IMR-90 (cell line): ENCODE measurements at regions not wholly inside any gene's neighbourhood (a gene's known extent, or its start where the extent isn't known, plus 50 kb on each side); places are given as distances from the start of the nearest gene placed in this dataset.

ENCODE experiments used
- ATAC-seq: fragments of 200-7000 bp; cut with Tn5 transposase; 2 replicates; pipeline ENCODE4 v1.9.1; 2020; ENCODE audit warnings: low read depth, mild to moderate bottlenecking, moderate library complexity
- BruUV-seq: library from RNA; stranded (reverse); fragments of 400-500 nt; replicated peaks from 2 replicates; lab custom pipeline; 2021; lab: Mats Ljungman, UMichigan
- CTCF ChIA-PET: fragments of 300-600 bp; formaldehyde crosslinking; extraction: SDS; loops from one replicate; lab custom pipeline; 2021; ENCODE audit warnings: antibody characterized with exemption; lab: Yijun Ruan, JAX
- POLR2A ChIA-PET: fragments of 300-600 bp; sonication (Branson Sonifier 250); formaldehyde crosslinking; loops from one replicate; lab custom pipeline; 2022; ENCODE audit warnings: antibody characterized with exemption; ENCODE audit not compliant: unreplicated experiment; lab: Charles Lee
- DNase-seq: peaks from one replicate; pipeline ENCODE4 v3.0.0; 2013
- H2AFZ ChIP-seq: replicated peaks from 2 replicates; pipeline ENCODE3; 2013; ENCODE audit warnings: low read length, mild to moderate bottlenecking; ENCODE audit not compliant: poor library complexity
- H2AK5ac ChIP-seq: 2 replicates; pipeline ENCODE4 v1.6.1; 2013; ENCODE audit warnings: low read depth, low read length, inconsistent platforms
- H2AK9ac ChIP-seq: replicated peaks from 2 replicates; pipeline ENCODE3; 2013; ENCODE audit warnings: mild to moderate bottlenecking, low read depth, low read length, moderate library complexity; ENCODE audit not compliant: poor library complexity
- H2BK120ac ChIP-seq: 2 replicates; pipeline ENCODE4 v1.6.1; 2013; ENCODE audit warnings: low read depth, low read length, inconsistent platforms
- H2BK15ac ChIP-seq: 3 replicates; pipeline ENCODE4 v1.6.1; 2013; ENCODE audit warnings: low read depth, low read length, inconsistent platforms
- H2BK20ac ChIP-seq: 2 replicates; pipeline ENCODE4 v1.6.1; 2013; ENCODE audit warnings: low read depth, mild to moderate bottlenecking, inconsistent platforms, low read length, moderate library complexity
- H2BK5ac ChIP-seq: 2 replicates; pipeline ENCODE4 v1.6.1; 2013; ENCODE audit warnings: mild to moderate bottlenecking, low read depth, low read length, inconsistent platforms; ENCODE audit not compliant: poor library complexity, severe bottlenecking
- H3K14ac ChIP-seq: replicated peaks from 2 replicates; pipeline ENCODE4 v1.6.1; 2013; ENCODE audit warnings: low read depth, low read length, inconsistent platforms
- H3K18ac ChIP-seq: 2 replicates; pipeline ENCODE4 v1.6.1; 2013; ENCODE audit warnings: low read depth, low read length, control low read depth
- H3K23ac ChIP-seq: 2 replicates; pipeline ENCODE4 v1.6.1; 2013; ENCODE audit warnings: low read depth, low read length, inconsistent platforms
- H3K27ac ChIP-seq: 2 replicates; pipeline ENCODE4 v1.5.1; 2013; ENCODE audit warnings: mild to moderate bottlenecking, control low read depth, low read length; ENCODE audit not compliant: insufficient read depth
- H3K27me3 ChIP-seq: 2 replicates; pipeline ENCODE4 v1.6.1; 2013; ENCODE audit warnings: low read length; ENCODE audit not compliant: control insufficient read depth, insufficient read depth
- H3K36me3 ChIP-seq: 2 replicates; pipeline ENCODE4 v1.6.1; 2013; ENCODE audit warnings: low read length, mixed read lengths; ENCODE audit not compliant: control insufficient read depth, insufficient read depth
- H3K4ac ChIP-seq: 2 replicates; pipeline ENCODE4 v1.6.1; 2013; ENCODE audit warnings: low read depth, low read length, inconsistent platforms
- H3K4me1 ChIP-seq: 2 replicates; pipeline ENCODE4 v1.6.1; 2013; ENCODE audit warnings: low read length, mixed read lengths; ENCODE audit not compliant: control insufficient read depth, insufficient read depth
- H3K4me2 ChIP-seq: 2 replicates; pipeline ENCODE4 v1.6.1; 2013; ENCODE audit warnings: low read depth, mild to moderate bottlenecking, control low read depth, low read length, moderate library complexity
- H3K4me3 ChIP-seq: 2 replicates; pipeline ENCODE4 v1.5.1; 2013; ENCODE audit warnings: low read depth, mild to moderate bottlenecking, control low read depth, low read length, moderate library complexity; ENCODE audit not compliant: insufficient read depth
- H3K56ac ChIP-seq: 2 replicates; pipeline ENCODE4 v1.6.1; 2013; ENCODE audit warnings: low read length, inconsistent platforms; ENCODE audit not compliant: insufficient read depth; ENCODE audit errors: extremely low read depth
- H3K79me1 ChIP-seq, 2 experiments: 2 replicates each; pipeline ENCODE4 v1.6.1; 2013; ENCODE audit warnings: low read length in 2 of 2, inconsistent platforms in 1 of 2, low read depth in 1 of 2
- H3K9ac ChIP-seq: 2 replicates; pipeline ENCODE4 v1.6.1; 2013; ENCODE audit warnings: low read depth, low read length, control low read depth
- H3K9me1 ChIP-seq: 2 replicates; pipeline ENCODE4 v1.6.1; 2013; ENCODE audit warnings: low read length, inconsistent platforms; ENCODE audit not compliant: insufficient read depth
- H3K9me3 ChIP-seq: 2 replicates; pipeline ENCODE4 v1.6.1; 2013; ENCODE audit warnings: low read length; ENCODE audit not compliant: control insufficient read depth, insufficient read depth
- H4K20me1 ChIP-seq: 2 replicates; pipeline ENCODE4 v1.6.1; 2013; ENCODE audit warnings: low read length, inconsistent platforms; ENCODE audit not compliant: insufficient read depth
- H4K5ac ChIP-seq: 2 replicates; pipeline ENCODE4 v1.6.1; 2013; ENCODE audit warnings: mild to moderate bottlenecking, low read depth, low read length, control low read depth
- H4K8ac ChIP-seq, 2 experiments: 2 replicates each; pipeline ENCODE4 v1.6.1; 2013; ENCODE audit warnings: low read depth in 2 of 2, low read length in 2 of 2, control low read depth in 1 of 2, inconsistent platforms in 1 of 2
- H4K91ac ChIP-seq: 2 replicates; pipeline ENCODE4 v1.6.1; 2013; ENCODE audit warnings: low read depth, low read length, inconsistent platforms; ENCODE audit not compliant: insufficient read depth
- BHLHE40 ChIP-seq: fragments of 150-350 bp; IDR thresholded peaks from 2 replicates; pipeline ENCODE4 v1.6.1; 2016; ENCODE audit warnings: mild to moderate bottlenecking, low read depth, low read length
- CEBPB ChIP-seq: IDR thresholded peaks from 2 replicates; pipeline ENCODE4 v1.6.1; 2012; ENCODE audit warnings: low read depth, low read length, improper control_type of control experiment
- CHD1 ChIP-seq: IDR thresholded peaks from 2 replicates; pipeline ENCODE4 v1.6.1; 2012; ENCODE audit warnings: low read depth, low read length, improper control_type of control experiment
- CTCF ChIP-seq: conservative IDR thresholded peaks from 2 replicates; pipeline ENCODE4 v1.5.1; 2012; ENCODE audit warnings: mild to moderate bottlenecking, low read depth, low read length, improper control_type of control experiment
- ELK1 ChIP-seq: fragments of 150-350 bp; IDR thresholded peaks from 2 replicates; pipeline ENCODE4 v1.6.1; 2016; ENCODE audit warnings: low read depth, mild to moderate bottlenecking, low read length, moderate library complexity, borderline replicate concordance
- FOS ChIP-seq: fragments of 150-350 bp; IDR thresholded peaks from 2 replicates; pipeline ENCODE4 v1.6.1; 2016; ENCODE audit warnings: low read depth, low read length
- MAFK ChIP-seq: IDR thresholded peaks from 2 replicates; pipeline ENCODE4 v1.6.1; 2012; ENCODE audit warnings: low read depth, low read length, improper control_type of control experiment
- MAZ ChIP-seq: IDR thresholded peaks from 2 replicates; pipeline ENCODE4 v1.6.1; 2012; ENCODE audit warnings: low read depth, mild to moderate bottlenecking, low read length, improper control_type of control experiment, moderate library complexity, borderline replicate concordance
- NFE2L2 ChIP-seq: fragments of 150-350 bp; IDR thresholded peaks from 2 replicates; pipeline ENCODE4 v1.6.1; 2016; ENCODE audit warnings: low read depth, mild to moderate bottlenecking, low read length
- POLR2A ChIP-seq: IDR thresholded peaks from 2 replicates; pipeline ENCODE4 v1.6.1; 2012; ENCODE audit warnings: mild to moderate bottlenecking, low read depth, low read length
- RAD21 ChIP-seq: IDR thresholded peaks from 2 replicates; pipeline ENCODE4 v1.6.1; 2012; ENCODE audit warnings: low read length, improper control_type of control experiment
- RCOR1 ChIP-seq: IDR thresholded peaks from 2 replicates; pipeline ENCODE4 v1.6.1; 2012; ENCODE audit warnings: mild to moderate bottlenecking, low read length, improper control_type of control experiment; ENCODE audit not compliant: insufficient replicate concordance
- RFX5 ChIP-seq: IDR thresholded peaks from 2 replicates; pipeline ENCODE4 v1.8.0; 2012; ENCODE audit warnings: low read depth, mild to moderate bottlenecking, low read length, moderate library complexity
- SMC3 ChIP-seq: fragments of 150-350 bp; IDR thresholded peaks from 2 replicates; pipeline ENCODE4 v1.6.1; 2016; ENCODE audit warnings: low read depth, mild to moderate bottlenecking, antibody characterized with exemption, low read length, moderate library complexity
- USF2 ChIP-seq: fragments of 150-350 bp; IDR thresholded peaks from 2 replicates; pipeline ENCODE4 v1.6.1; 2017; ENCODE audit warnings: mild to moderate bottlenecking, antibody characterized with exemption, low read length, low read depth
- WGBS, 2 experiments: methylation state at CpG; one replicate each; pipeline versions ENCODE4 v1.1.5 to v1.1.7; 2013; ENCODE audit warnings: missing lambda C conversion rate in 2 of 2; ENCODE audit not compliant: insufficient read length in 1 of 2; ENCODE audit errors: extremely low coverage in 2 of 2; 5-methylcytosine and 5-hydroxymethylcytosine counted together
- dilution Hi-C: fragments of 300-500 bp; cut with HindIII; formaldehyde crosslinking; loops from one replicate; pipeline ENCODE4 v1.14.3; 2018; ENCODE audit warnings: low sequenced_read_pairs; ENCODE audit not compliant: unreplicated experiment
- in situ Hi-C: fragments of 300-500 bp; cut with MboI; formaldehyde crosslinking; loops from 3 replicates; pipeline ENCODE4 v1.14.3; 2019; ENCODE audit warnings: low sequenced_read_pairs, inconsistent platforms, mixed read lengths
- intact Hi-C: fragments of 100-400 bp; cut with micrococcal nuclease; formaldehyde crosslinking; loops from 2 replicates; pipeline ENCODE4 v1.10.0; 2022

- peak; percentile 83 for ATAC-seq
- peak overlapping the region; percentile 25; the same call in 1 of the 2 replicates for H4K5ac ChIP-seq
- WGBS, 2 experiments: 0% methylated on average over 1 of the region's 2 CpGs; no CpG with 5 or more reads in 1 of the 2 experiments
- H3K4me2 ChIP-seq: peak overlapping the region; percentile 68; the same call in 1 of the 2 replicates
- DNase-seq: peak; percentile 90
- CTCF ChIA-PET: interaction anchor here (0.6 kb wide), 1 partner anchor 8 kb away, joined by 3 read pairs; no protein-coding TSS in a partner anchor
- peak overlapping the region; percentile 44 for H2AFZ ChIP-seq
- H3K27me3 ChIP-seq: no peaks in the 10 kb centered on the region
- no peaks in the 10 kb centered on the region for H3K36me3 ChIP-seq
- H2BK120ac ChIP-seq: peak overlapping the region; percentile 72
- no peaks in the 10 kb centered on the region for H3K9me3 ChIP-seq
- H2AK9ac ChIP-seq: no peak overlapping the region
- H3K18ac ChIP-seq: peak overlapping the region; percentile 35; the same call in 1 of the 2 replicates
- intact Hi-C loops: no loop called here
- peak overlapping the region; percentile 48; the same call in 1 of the 2 replicates for H3K23ac ChIP-seq
- dilution Hi-C loops: no loop called here
- in situ Hi-C loops: no loop called here
- H2BK15ac ChIP-seq: peak overlapping the region; percentile 55; the same call in 1 of the 3 replicates
- H4K20me1 ChIP-seq: no peaks in the 10 kb centered on the region
- peak overlapping the region; percentile 21; the same call in 1 of the 2 replicates for H4K91ac ChIP-seq
- no peaks in the 10 kb centered on the region for H3K79me1 ChIP-seq
- peak overlapping the region; percentile 53 for H3K4ac ChIP-seq
- no peak overlapping the region for H3K9ac ChIP-seq
- no TSS peak for BruUV-seq
- peak overlapping the region; percentile 45; the same call in 1 of the 2 replicates for H3K56ac ChIP-seq
- H2AK5ac ChIP-seq: no peak overlapping the region
- peak overlapping the region; percentile 93 for H2BK5ac ChIP-seq
- H4K8ac ChIP-seq: peak overlapping the region; percentile 18 to 41; a peak in 2 of 4 replicates
- peak overlapping the region; percentile 26; the same call in 1 of the 2 replicates for H3K14ac ChIP-seq
- peak overlapping the region; percentile 79; the same call in 1 of the 2 replicates for H2BK20ac ChIP-seq
- no peak overlapping the region for H3K4me3 ChIP-seq
- peaks cover 3% of the 10 kb centered on the region; the same call in 1 of the 2 replicates for H3K4me1 ChIP-seq
- 0 out of 2 replicates have a peak overlapping the region, but pooled peaks have one; percentile 24 for H3K27ac ChIP-seq
- POLR2A ChIA-PET: interaction anchor here (0.6 kb wide), 1 partner anchor 34 kb away, joined by 4 read pairs; no protein-coding TSS in a partner anchor
- H3K9me1 ChIP-seq: no peaks in the 10 kb centered on the region
- TF ChIP-seq CHD1 (no peak), RFX5 (no peak), CTCF (no peak), BHLHE40 (no peak; the same call in 1 of the 2 replicates), MAZ (no peak), FOS (peak; percentile 56), RAD21 (no peak), POLR2A (no peak), NFE2L2 (peak; percentile 57; the same call in 1 of the 2 replicates), RCOR1 (no peak), CEBPB (no peak), USF2 (no peak), MAFK (peak; percentile 71), ELK1 (no peak), SMC3 (peak; percentile 5; the same call in 1 of the 2 replicates)
Observed at GRCh38 chr2:150075831-150076230, 411.6 kb downstream of the RND3 start.
